ENCODE measurements at regions not wholly inside any gene's neighbourhood (a gene's known extent, or its start where the extent isn't known, plus 50 kb on each side); places are given as distances from the start of the nearest gene placed in this dataset.

- TF ChIP-seq MAZ (IDR thresholded peaks at IDR 0.05; ENCODE audit: borderline replicate concordance, low read depth, low read length) (no peak), CTCF (IDR thresholded peaks at IDR 0.05) (no peak), CBX8 (IDR thresholded peaks at IDR 0.05) (no peak), PBX3 (IDR thresholded peaks at IDR 0.05) (no peak), EHMT2 (IDR thresholded peaks at IDR 0.05; ENCODE audit: low read depth) (no peak), POLR2A (IDR thresholded peaks at IDR 0.05; ENCODE audit: low read length) (no peak), PHF8 (IDR thresholded peaks at IDR 0.05; ENCODE audit: borderline replicate concordance, low read depth) (no peak)
Observed at GRCh38 chr5:8436924-8437323, 568.0 kb downstream of the MTRR start.
